ENCODE measurements at regions not wholly inside any gene's neighbourhood (a gene's known extent, or its start where the extent isn't known, plus 50 kb on each side); places are given as distances from the start of the nearest gene placed in this dataset.

- no peak for TF ChIP-seq JUND (IDR thresholded peaks at IDR 0.05; ENCODE audit: low read depth)
- in situ Hi-C loops (cut with HindIII; ENCODE audit: low pct_unique_long_range_greater_than_20kb, low sequenced_read_pairs), result no loop called here
- no peak for DNase-seq (ENCODE audit: low read depth in 1 of 2, low spot score in 1 of 2)
Measured at GRCh38 chr13:59197397-59197796, 966.3 kb downstream of the DIAPH3 start.

GRCh38 chr13:59201841-59202240 lies 961.9 kb downstream of the DIAPH3 start:
- no peak for DNase-seq (ENCODE audit: low read depth in 1 of 2, low spot score in 1 of 2)
- no peak for TF ChIP-seq JUND (IDR thresholded peaks at IDR 0.05; ENCODE audit: low read depth)
- in situ Hi-C loops (cut with HindIII; ENCODE audit: low pct_unique_long_range_greater_than_20kb, low sequenced_read_pairs), result no loop called here

- DNase-seq (ENCODE audit: low read depth in 1 of 2, low spot score in 1 of 2), result no peak
- in situ Hi-C loops (cut with HindIII; ENCODE audit: low pct_unique_long_range_greater_than_20kb, low sequenced_read_pairs), result no loop called here
- no peak for TF ChIP-seq JUND (IDR thresholded peaks at IDR 0.05; ENCODE audit: low read depth)
Measured at GRCh38 chr13:59203855-59204254, 959.9 kb downstream of the DIAPH3 start.

GRCh38 chr13:59205501-59205900 lies 958.2 kb downstream of the DIAPH3 start:
- TF ChIP-seq JUND (IDR thresholded peaks at IDR 0.05; ENCODE audit: low read depth), result no peak
- in situ Hi-C loops (cut with HindIII; ENCODE audit: low pct_unique_long_range_greater_than_20kb, low sequenced_read_pairs), result no loop called here
- DNase-seq (ENCODE audit: low read depth in 1 of 2, low spot score in 1 of 2), result no peak

GRCh38 chr13:59208405-59209195 lies 955.1 kb downstream of the DIAPH3 start:
- in situ Hi-C loops (cut with HindIII; ENCODE audit: low pct_unique_long_range_greater_than_20kb, low sequenced_read_pairs), result no loop called here
- TF ChIP-seq JUND (IDR thresholded peaks at IDR 0.05; ENCODE audit: low read depth), result no peak
- no peak for DNase-seq (ENCODE audit: low read depth in 1 of 2, low spot score in 1 of 2)

GRCh38 chr13:59210543-59210942 lies 953.2 kb downstream of the DIAPH3 start:
- no peak for DNase-seq (ENCODE audit: low read depth in 1 of 2, low spot score in 1 of 2)
- TF ChIP-seq JUND (IDR thresholded peaks at IDR 0.05; ENCODE audit: low read depth), result no peak
- in situ Hi-C loops (cut with HindIII; ENCODE audit: low pct_unique_long_range_greater_than_20kb, low sequenced_read_pairs), result no loop called here

- TF ChIP-seq JUND (IDR thresholded peaks at IDR 0.05; ENCODE audit: low read depth), result no peak
- no peak for DNase-seq (ENCODE audit: low read depth in 1 of 2, low spot score in 1 of 2)
- in situ Hi-C loops (cut with HindIII; ENCODE audit: low pct_unique_long_range_greater_than_20kb, low sequenced_read_pairs), result no loop called here
Measured at GRCh38 chr13:59211606-59212005, 952.1 kb downstream of the DIAPH3 start.

- no peak for DNase-seq (ENCODE audit: low read depth in 1 of 2, low spot score in 1 of 2)
- in situ Hi-C loops (cut with HindIII; ENCODE audit: low pct_unique_long_range_greater_than_20kb, low sequenced_read_pairs), result no loop called here
- TF ChIP-seq JUND (IDR thresholded peaks at IDR 0.05; ENCODE audit: low read depth), result no peak
Measured at GRCh38 chr13:59229401-59229800, 934.3 kb downstream of the DIAPH3 start.

GRCh38 chr13:59229861-59230260 lies 933.9 kb downstream of the DIAPH3 start:
- in situ Hi-C loops (cut with HindIII; ENCODE audit: low pct_unique_long_range_greater_than_20kb, low sequenced_read_pairs), result no loop called here
- DNase-seq (ENCODE audit: low read depth in 1 of 2, low spot score in 1 of 2), result no peak
- no peak for TF ChIP-seq JUND (IDR thresholded peaks at IDR 0.05; ENCODE audit: low read depth)

- TF ChIP-seq JUND (IDR thresholded peaks at IDR 0.05; ENCODE audit: low read depth), result no peak
Measured at GRCh38 chr13:59230484-59231264, 933.1 kb downstream of the DIAPH3 start.

GRCh38 chr13:59236309-59236919 lies 927.3 kb downstream of the DIAPH3 start:
- in situ Hi-C loops (cut with HindIII; ENCODE audit: low pct_unique_long_range_greater_than_20kb, low sequenced_read_pairs), result no loop called here
- TF ChIP-seq JUND (IDR thresholded peaks at IDR 0.05; ENCODE audit: low read depth), result no peak
- DNase-seq (ENCODE audit: low read depth in 1 of 2, low spot score in 1 of 2), result no peak

More at GRCh38 chr13:59230484-59231264, 933.1 kb downstream of the DIAPH3 start:
- in situ Hi-C loops (cut with HindIII; ENCODE audit: low pct_unique_long_range_greater_than_20kb, low sequenced_read_pairs), result no loop called here
- DNase-seq (ENCODE audit: low read depth in 1 of 2, low spot score in 1 of 2), result no peak

- DNase-seq (ENCODE audit: low read depth in 1 of 2, low spot score in 1 of 2), result no peak
- in situ Hi-C loops (cut with HindIII; ENCODE audit: low pct_unique_long_range_greater_than_20kb, low sequenced_read_pairs), result no loop called here
- no peak for TF ChIP-seq JUND (IDR thresholded peaks at IDR 0.05; ENCODE audit: low read depth)
Measured at GRCh38 chr13:59236944-59237343, 926.8 kb downstream of the DIAPH3 start.

GRCh38 chr13:59247171-59247570 lies 916.6 kb downstream of the DIAPH3 start:
- no peak for TF ChIP-seq JUND (IDR thresholded peaks at IDR 0.05; ENCODE audit: low read depth)
- peak in 1 of 2 experiments; percentile 12 for DNase-seq (ENCODE audit: low read depth in 1 of 2, low spot score in 1 of 2)

More at GRCh38 chr13:59247171-59247570, 916.6 kb downstream of the DIAPH3 start:
- in situ Hi-C loops (cut with HindIII; ENCODE audit: low pct_unique_long_range_greater_than_20kb, low sequenced_read_pairs), result no loop called here

Measured in T47D (cell line).